Uterus (tissue), 2 donors: ENCODE measurements at regions not wholly inside any gene's neighbourhood (a gene's known extent, or its start where the extent isn't known, plus 50 kb on each side); places are given as distances from the start of the nearest gene placed in this dataset.

Source experiments
- CTCF ChIP-seq, 4 experiments: fragments of 200-600 bp in 2 of 4; fragments of 450-650 bp in 2 of 4; sonication (generic) in 2 of 4; IDR thresholded peaks; one replicate each; pipeline ENCODE4 v1.5.1; 2016 to 2019; ENCODE audit warnings: antibody characterized with exemption in 4 of 4, mild to moderate bottlenecking in 2 of 4, moderate library complexity in 1 of 4
- POLR2A ChIP-seq, 2 donors: fragments of 450-650 bp; IDR thresholded peaks; one replicate each; pipeline ENCODE4 v1.6.1; 2016; ENCODE audit warnings: antibody characterized with exemption in 2 of 2, mild to moderate bottlenecking in 1 of 2, moderate library complexity in 1 of 2

- TF ChIP-seq CTCF (IDR thresholded peaks at IDR 0.05), result no peak
- TF ChIP-seq POLR2A (IDR thresholded peaks at IDR 0.05), result no peak
Measured at GRCh38 chr2:194559523-194559922, 1097.5 kb upstream of the SLC39A10 start.
